Fibroblast of skin of left biceps (primary cell): ENCODE measurements at regions not wholly inside any gene's neighbourhood (a gene's known extent, or its start where the extent isn't known, plus 50 kb on each side); places are given as distances from the start of the nearest gene placed in this dataset.

Experiments used
- DNase-seq, 2 experiments: peaks; one replicate each; pipeline ENCODE4 v3.0.0-alpha.2; 2013; ENCODE audit warnings: low read depth in 2 of 2

- DNase-seq = no peak
Observed at GRCh38 chr2:8630676-8631464, 51.0 kb upstream of the ID2 start.

- DNase-seq = no peak
Observed at GRCh38 chr2:8631465-8632005, 50.3 kb upstream of the ID2 start.
